GM21576 (cell line): ENCODE measurements at regions not wholly inside any gene's neighbourhood (a gene's known extent, or its start where the extent isn't known, plus 50 kb on each side); places are given as distances from the start of the nearest gene placed in this dataset.

Source experiments
- ATAC-seq: cut with Tn5 transposase; IDR thresholded peaks from one replicate; pipeline ENCODE4 v1.9.1; 2021; ENCODE audit warnings: mild to moderate bottlenecking, moderate library complexity; ENCODE audit not compliant: unreplicated experiment

- no peak for ATAC-seq
Observed at GRCh38 chr3:43783987-43784639, 93.4 kb downstream of the ABHD5 start.

- ATAC-seq = no peak
Observed at GRCh38 chr3:43784640-43785011, 93.9 kb downstream of the ABHD5 start.

- ATAC-seq = no peak
Observed at GRCh38 chr3:43785551-43785950, 94.8 kb downstream of the ABHD5 start.

GRCh38 chr3:43786102-43786501 is 95.4 kb downstream of the ABHD5 start:
- no peak for ATAC-seq

GRCh38 chr3:43786526-43787305 is 96.0 kb downstream of the ABHD5 start:
- no peak for ATAC-seq

GRCh38 chr3:43787330-43787729 is 96.6 kb downstream of the ABHD5 start:
- no peak for ATAC-seq

- no peak for ATAC-seq
Observed at GRCh38 chr3:43789028-43789427, 98.3 kb downstream of the ABHD5 start.

- no peak for ATAC-seq
Observed at GRCh38 chr3:43790060-43790459, 99.3 kb downstream of the ABHD5 start.

GRCh38 chr3:43790476-43790875 is 99.7 kb downstream of the ABHD5 start:
- ATAC-seq = no peak

- ATAC-seq = no peak
Observed at GRCh38 chr3:43791246-43791645, 100.5 kb downstream of the ABHD5 start.

GRCh38 chr3:43792904-43793303 is 102.2 kb downstream of the ABHD5 start:
- ATAC-seq = no peak

- ATAC-seq = no peak
Observed at GRCh38 chr3:43793648-43794372, 103.1 kb downstream of the ABHD5 start.

GRCh38 chr3:43794776-43795175 is 104.0 kb downstream of the ABHD5 start:
- ATAC-seq = no peak

- ATAC-seq = no peak
Observed at GRCh38 chr3:43795491-43795890, 104.8 kb downstream of the ABHD5 start.

- ATAC-seq = no peak
Observed at GRCh38 chr3:43796041-43796596, 105.4 kb downstream of the ABHD5 start.

- ATAC-seq = no peak
Observed at GRCh38 chr3:43797794-43798193, 107.1 kb downstream of the ABHD5 start.

- ATAC-seq = no peak
Observed at GRCh38 chr3:43810797-43811196, 120.1 kb downstream of the ABHD5 start.

- ATAC-seq = no peak
Observed at GRCh38 chr3:43814461-43814860, 123.7 kb downstream of the ABHD5 start.

- ATAC-seq = no peak
Observed at GRCh38 chr3:43816372-43816771, 125.6 kb downstream of the ABHD5 start.

- ATAC-seq = no peak
Observed at GRCh38 chr3:43817064-43817463, 126.3 kb downstream of the ABHD5 start.

GRCh38 chr3:43817825-43818224 is 127.1 kb downstream of the ABHD5 start:
- no peak for ATAC-seq

- ATAC-seq = no peak
Observed at GRCh38 chr3:43818229-43818628, 127.5 kb downstream of the ABHD5 start.
